ENCODE measurements at regions not wholly inside any gene's neighbourhood (a gene's known extent, or its start where the extent isn't known, plus 50 kb on each side); places are given as distances from the start of the nearest gene placed in this dataset.

GRCh38 chr10:83432261-83433045 lies 706.9 kb upstream of the GHITM start:
- DNase-seq (ENCODE audit: low read depth in 2 of 2), result peak; percentile 12 to 19
- no peak overlapping the region for H3K4me3 ChIP-seq (replicated peaks in 1 of 2; ENCODE audit: low read depth in 2 of 2, low read length in 2 of 2)
- no peak for TF ChIP-seq CTCF (IDR thresholded peaks at IDR 0.05; ENCODE audit: low read depth, low read length)

DNA sequence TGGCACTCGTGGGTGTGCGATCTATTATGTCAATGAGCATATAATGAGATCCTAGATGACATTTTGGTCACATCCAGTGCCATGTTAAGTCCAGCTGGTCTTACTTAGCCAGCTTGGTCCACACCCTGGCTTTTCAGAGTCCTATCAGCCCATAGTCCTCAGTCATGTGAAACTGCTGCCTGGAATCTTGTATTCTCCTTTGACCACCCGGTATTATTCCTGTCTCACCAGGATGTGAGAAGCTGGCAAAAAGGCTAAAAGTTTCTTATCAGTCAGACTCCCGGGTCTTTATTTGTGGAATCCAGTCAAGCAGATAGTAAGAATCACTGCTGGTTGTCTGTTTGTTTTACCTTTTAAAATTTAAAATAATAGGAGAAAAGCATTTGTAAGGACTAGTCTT lies 705.6 kb upstream of the GHITM start:
- no peak for DNase-seq (ENCODE audit: low read depth in 2 of 2)
- no peak for TF ChIP-seq CTCF (IDR thresholded peaks at IDR 0.05; ENCODE audit: low read depth, low read length)
- no peak overlapping the region for H3K4me3 ChIP-seq (replicated peaks in 1 of 2; ENCODE audit: low read depth in 2 of 2, low read length in 2 of 2)

- no peak overlapping the region for H3K4me3 ChIP-seq (replicated peaks in 1 of 2; ENCODE audit: low read depth in 2 of 2, low read length in 2 of 2)
- DNase-seq (ENCODE audit: low read depth in 2 of 2), result no peak
- TF ChIP-seq CTCF (IDR thresholded peaks at IDR 0.05; ENCODE audit: low read depth, low read length), result no peak
Observed at GRCh38 chr10:83448013-83448412, 691.3 kb upstream of the GHITM start.

- no peak for DNase-seq (ENCODE audit: low read depth in 2 of 2)
- no peak for TF ChIP-seq CTCF (IDR thresholded peaks at IDR 0.05; ENCODE audit: low read depth, low read length)
- no peak overlapping the region for H3K4me3 ChIP-seq (replicated peaks in 1 of 2; ENCODE audit: low read depth in 2 of 2, low read length in 2 of 2)
Observed at GRCh38 chr10:83458611-83459010, 680.7 kb upstream of the GHITM start.

- DNase-seq (ENCODE audit: low read depth in 2 of 2), result no peak
- TF ChIP-seq CTCF (IDR thresholded peaks at IDR 0.05; ENCODE audit: low read depth, low read length), result no peak
Observed at GRCh38 chr10:83459124-83459523, 680.2 kb upstream of the GHITM start.

GRCh38 chr10:83469728-83470331 lies 669.5 kb upstream of the GHITM start:
- no peak overlapping the region for H3K4me3 ChIP-seq (replicated peaks in 1 of 2; ENCODE audit: low read depth in 2 of 2, low read length in 2 of 2)
- no peak for DNase-seq (ENCODE audit: low read depth in 2 of 2)
- no peak for TF ChIP-seq CTCF (IDR thresholded peaks at IDR 0.05; ENCODE audit: low read depth, low read length)

More at GRCh38 chr10:83459124-83459523, 680.2 kb upstream of the GHITM start:
- H3K4me3 ChIP-seq (replicated peaks in 1 of 2; ENCODE audit: low read depth in 2 of 2, low read length in 2 of 2), result no peak overlapping the region

Data from cardiac fibroblast (primary cell).